DND-41 (cell line): ENCODE measurements at regions not wholly inside any gene's neighbourhood (a gene's known extent, or its start where the extent isn't known, plus 50 kb on each side); places are given as distances from the start of the nearest gene placed in this dataset.
"Not testable (repeated sequence)": the region's sequence is repeated elsewhere in the genome, so short reads cannot be mapped to it uniquely, and the experiment has no call there.

ENCODE experiments used
- ATAC-seq: fragments of 200-7000 bp; cut with Tn5 transposase; 3 replicates; pipeline ENCODE4 v1.9.1; 2021; ENCODE audit warnings: low read depth; ENCODE audit not compliant: insufficient read depth
- DNase-seq: peaks from one replicate; pipeline ENCODE4 v3.0.0-alpha.2; 2020
- H2AFZ ChIP-seq: 2 replicates; pipeline ENCODE4 v1.6.0; 2012; ENCODE audit warnings: low read depth, low read length
- H3K27ac ChIP-seq: 2 replicates; pipeline ENCODE4 v1.5.1; 2012; ENCODE audit warnings: low read length, inconsistent platforms
- H3K27me3 ChIP-seq: fragments of 200-600 bp; sonication (generic); 2 replicates; pipeline ENCODE4 v1.6.0; 2012; ENCODE audit warnings: low read length, mild to moderate bottlenecking, inconsistent platforms; ENCODE audit not compliant: insufficient read depth, poor library complexity
- H3K36me3 ChIP-seq: 2 replicates; pipeline ENCODE4 v1.5.1; 2012; ENCODE audit warnings: low read length, inconsistent platforms; ENCODE audit not compliant: insufficient read depth
- H3K4me1 ChIP-seq: 2 replicates; pipeline ENCODE4 v1.5.1; 2012; ENCODE audit warnings: mild to moderate bottlenecking, low read length; ENCODE audit not compliant: insufficient read depth
- H3K4me2 ChIP-seq: 2 replicates; pipeline ENCODE4 v1.6.0; 2012; ENCODE audit warnings: mild to moderate bottlenecking, moderate library complexity, low read length, inconsistent platforms; ENCODE audit not compliant: insufficient read depth
- H3K4me3 ChIP-seq, 2 experiments: fragments of 200-600 bp in 1 of 2; shearing (Covaris generic) in 1 of 2; 2 replicates each; pipeline ENCODE4 v1.5.1; 2012 to 2016; ENCODE audit warnings: inconsistent platforms in 2 of 2, low read length in 2 of 2, mild to moderate bottlenecking in 2 of 2, low read depth in 1 of 2, moderate library complexity in 1 of 2
- H3K79me2 ChIP-seq: 2 replicates; pipeline ENCODE4 v1.6.0; 2012; ENCODE audit warnings: low read length, inconsistent platforms; ENCODE audit not compliant: insufficient read depth
- H3K9ac ChIP-seq: 2 replicates; pipeline ENCODE4 v1.6.0; 2012; ENCODE audit warnings: low read depth, mild to moderate bottlenecking, inconsistent platforms, low read length, moderate library complexity
- H3K9me3 ChIP-seq: 2 replicates; pipeline ENCODE4 v1.5.1; 2012; ENCODE audit warnings: low read length, moderate library complexity, mild to moderate bottlenecking, inconsistent platforms; ENCODE audit not compliant: insufficient read depth, severe bottlenecking
- H4K20me1 ChIP-seq: 2 replicates; pipeline ENCODE4 v1.6.0; 2012; ENCODE audit warnings: low read length; ENCODE audit not compliant: insufficient read depth
- EZH2 ChIP-seq: IDR thresholded peaks from 3 replicates; pipeline ENCODE4 v1.6.1; 2012; ENCODE audit warnings: borderline replicate concordance, low read depth, mild to moderate bottlenecking, moderate library complexity, low read length, inconsistent platforms; ENCODE audit not compliant: severe bottlenecking
- TF ChIP-seq, protein P1 (sequence below): IDR thresholded peaks from 2 replicates; pipeline ENCODE4 v1.5.1; 2012; ENCODE audit warnings: borderline replicate concordance, low read length, moderate library complexity, mild to moderate bottlenecking; ENCODE audit not compliant: poor library complexity, severe bottlenecking; ENCODE audit errors: extremely low read depth

DNA sequence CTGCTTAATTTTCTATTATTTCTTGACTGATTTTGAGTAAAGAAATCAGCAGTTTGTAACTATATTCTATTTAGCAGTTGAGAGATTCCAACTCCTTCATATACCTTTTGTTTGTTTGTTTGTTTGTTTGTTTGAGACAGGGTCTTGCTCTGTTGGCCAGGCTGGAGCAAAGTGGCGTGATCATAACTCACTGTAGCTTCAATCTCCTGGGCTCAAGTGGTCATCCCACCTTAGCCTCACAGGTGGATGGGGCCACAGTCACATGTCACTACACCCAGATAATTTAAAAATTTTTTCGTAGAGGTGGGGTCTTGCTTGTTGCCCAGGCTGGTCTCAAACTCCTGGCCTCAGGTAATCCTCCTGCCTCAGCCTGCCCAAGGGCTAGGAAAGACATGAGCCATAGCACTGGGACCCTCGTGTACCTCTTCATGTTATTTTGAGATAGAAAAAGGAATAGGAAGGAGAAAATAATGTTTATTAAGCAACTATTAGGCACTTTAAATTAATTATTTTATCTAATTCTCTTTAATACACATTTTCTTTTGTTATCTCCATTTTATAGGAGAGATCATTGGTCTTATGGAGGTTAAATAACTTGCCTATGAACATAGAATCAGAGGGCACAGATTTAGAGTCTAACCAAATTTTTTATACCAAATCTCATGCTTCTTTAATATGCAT is 133.0 kb downstream of the ZNF608 start:
- no peak for DNase-seq
- no peaks in the 10 kb centered on the region for H4K20me1 ChIP-seq
- no peak for ATAC-seq
- no peak overlapping the region for H3K27ac ChIP-seq
- no peaks in the 10 kb centered on the region for H3K36me3 ChIP-seq
- no peaks in the 10 kb centered on the region for H3K27me3 ChIP-seq
- TF ChIP-seq, protein P1, sequence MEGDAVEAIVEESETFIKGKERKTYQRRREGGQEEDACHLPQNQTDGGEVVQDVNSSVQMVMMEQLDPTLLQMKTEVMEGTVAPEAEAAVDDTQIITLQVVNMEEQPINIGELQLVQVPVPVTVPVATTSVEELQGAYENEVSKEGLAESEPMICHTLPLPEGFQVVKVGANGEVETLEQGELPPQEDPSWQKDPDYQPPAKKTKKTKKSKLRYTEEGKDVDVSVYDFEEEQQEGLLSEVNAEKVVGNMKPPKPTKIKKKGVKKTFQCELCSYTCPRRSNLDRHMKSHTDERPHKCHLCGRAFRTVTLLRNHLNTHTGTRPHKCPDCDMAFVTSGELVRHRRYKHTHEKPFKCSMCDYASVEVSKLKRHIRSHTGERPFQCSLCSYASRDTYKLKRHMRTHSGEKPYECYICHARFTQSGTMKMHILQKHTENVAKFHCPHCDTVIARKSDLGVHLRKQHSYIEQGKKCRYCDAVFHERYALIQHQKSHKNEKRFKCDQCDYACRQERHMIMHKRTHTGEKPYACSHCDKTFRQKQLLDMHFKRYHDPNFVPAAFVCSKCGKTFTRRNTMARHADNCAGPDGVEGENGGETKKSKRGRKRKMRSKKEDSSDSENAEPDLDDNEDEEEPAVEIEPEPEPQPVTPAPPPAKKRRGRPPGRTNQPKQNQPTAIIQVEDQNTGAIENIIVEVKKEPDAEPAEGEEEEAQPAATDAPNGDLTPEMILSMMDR, result no peak
- TF ChIP-seq EZH2, result no peak
- H3K9ac ChIP-seq, result no peak overlapping the region
- peaks cover 31% of the 10 kb centered on the region for H3K4me1 ChIP-seq
- H2AFZ ChIP-seq, result no peak overlapping the region
- no peaks in the 10 kb centered on the region for H3K9me3 ChIP-seq
- H3K79me2 ChIP-seq, result no peaks in the 10 kb centered on the region
- H3K4me2 ChIP-seq, result no peak overlapping the region
- H3K4me3 ChIP-seq, result no peak overlapping the region

DNA sequence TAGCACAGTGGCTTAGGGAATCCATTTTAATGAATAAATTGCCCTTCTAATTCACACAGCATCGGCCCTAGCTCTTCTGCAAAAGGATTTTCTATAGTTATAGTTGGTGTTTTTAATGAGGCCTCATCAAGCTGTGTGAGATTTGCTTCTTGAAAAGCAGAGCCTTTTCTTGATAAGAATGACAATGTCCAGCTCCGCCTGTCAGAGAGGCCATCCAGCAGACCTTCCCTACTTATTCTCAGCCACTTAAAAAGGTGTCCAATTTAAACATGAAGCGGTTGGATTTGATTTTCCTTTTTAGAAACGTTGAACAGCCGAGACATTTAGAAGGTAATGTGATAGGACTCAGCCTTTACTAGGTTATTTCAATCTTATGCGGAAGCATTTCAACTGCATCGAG is 134.4 kb downstream of the ZNF608 start:
- TF ChIP-seq, protein P1, result no peak
- no peak for TF ChIP-seq EZH2
- H4K20me1 ChIP-seq, result no peaks in the 10 kb centered on the region
- no peak overlapping the region for H3K4me2 ChIP-seq
- DNase-seq, result no peak
- no peak overlapping the region for H3K9ac ChIP-seq
- no peaks in the 10 kb centered on the region for H3K27me3 ChIP-seq
- H3K36me3 ChIP-seq, result no peaks in the 10 kb centered on the region
- no peaks in the 10 kb centered on the region for H3K9me3 ChIP-seq
- H3K4me3 ChIP-seq, result no peak overlapping the region
- H3K79me2 ChIP-seq, result no peaks in the 10 kb centered on the region
- no peak for ATAC-seq
- H2AFZ ChIP-seq, result no peak overlapping the region
- H3K27ac ChIP-seq, result no peak overlapping the region
- H3K4me1 ChIP-seq, result peaks cover 22% of the 10 kb centered on the region

DNA sequence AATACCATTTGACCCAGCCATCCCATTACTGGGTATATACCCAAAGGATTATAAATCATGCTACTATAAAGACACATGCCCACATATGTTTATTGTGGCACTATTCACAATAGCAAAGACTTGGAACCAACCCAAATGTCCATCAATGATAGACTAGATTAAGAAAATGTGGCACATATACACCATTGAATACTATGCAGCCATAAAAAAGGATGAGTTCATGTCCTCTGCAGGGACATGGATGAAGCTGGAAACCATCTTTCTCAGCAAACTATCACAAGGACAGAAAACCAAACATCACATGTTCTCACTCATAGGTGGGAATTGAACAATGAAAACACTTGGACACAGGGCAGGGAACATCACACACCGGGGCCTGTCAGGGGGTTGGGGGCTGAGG is 135.2 kb downstream of the ZNF608 start:
- H4K20me1 ChIP-seq, H3K27ac ChIP-seq, H3K27me3 ChIP-seq, H3K9me3 ChIP-seq, DNase-seq, H3K4me3 ChIP-seq, H3K36me3 ChIP-seq, ATAC-seq, H3K79me2 ChIP-seq, H2AFZ ChIP-seq, H3K9ac ChIP-seq, H3K4me2 ChIP-seq: not testable (repeated sequence)
- peaks cover 15% of the 10 kb centered on the region for H3K4me1 ChIP-seq

DNA sequence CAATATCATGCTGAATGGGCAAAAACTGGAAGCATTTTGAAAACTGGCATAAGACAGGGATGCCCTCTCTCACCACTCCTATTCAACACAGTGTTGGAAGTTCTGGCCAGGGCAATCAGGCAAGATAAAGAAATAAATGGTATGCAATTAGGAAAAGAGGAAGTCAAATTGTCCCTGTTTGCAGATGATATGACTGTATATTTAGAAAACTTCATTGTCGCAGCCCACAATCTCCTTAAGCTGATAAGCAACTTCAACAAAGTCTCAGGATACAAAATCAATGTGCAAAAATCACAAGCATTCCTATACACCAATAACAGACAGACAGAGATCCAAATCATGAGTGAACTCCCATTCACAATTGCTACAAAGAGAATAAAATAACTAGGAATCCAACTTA is 136.8 kb downstream of the ZNF608 start:
- H4K20me1 ChIP-seq, ATAC-seq, H3K79me2 ChIP-seq, H3K9me3 ChIP-seq, H3K4me2 ChIP-seq, H3K27me3 ChIP-seq, H3K27ac ChIP-seq, H3K4me1 ChIP-seq, H3K36me3 ChIP-seq, H3K9ac ChIP-seq, H2AFZ ChIP-seq, DNase-seq, H3K4me3 ChIP-seq: not testable (repeated sequence)
